Loucy (cell line): ENCODE measurements at regions not wholly inside any gene's neighbourhood (a gene's known extent, or its start where the extent isn't known, plus 50 kb on each side); places are given as distances from the start of the nearest gene placed in this dataset.

Experiments used
- EZH2phosphoT487 ChIP-seq: fragments of 200-600 bp; IDR thresholded peaks from 2 replicates; pipeline ENCODE4 v1.6.1; 2018; ENCODE audit warnings: antibody characterized with exemption, mild to moderate bottlenecking, moderate library complexity, borderline replicate concordance
- TF ChIP-seq, protein P1 (sequence below): fragments of 200-600 bp; sonication (generic); conservative IDR thresholded peaks from 2 replicates; pipeline ENCODE4 v1.5.1; 2014; ENCODE audit warnings: mild to moderate bottlenecking, antibody characterized with exemption, low read length

DNA sequence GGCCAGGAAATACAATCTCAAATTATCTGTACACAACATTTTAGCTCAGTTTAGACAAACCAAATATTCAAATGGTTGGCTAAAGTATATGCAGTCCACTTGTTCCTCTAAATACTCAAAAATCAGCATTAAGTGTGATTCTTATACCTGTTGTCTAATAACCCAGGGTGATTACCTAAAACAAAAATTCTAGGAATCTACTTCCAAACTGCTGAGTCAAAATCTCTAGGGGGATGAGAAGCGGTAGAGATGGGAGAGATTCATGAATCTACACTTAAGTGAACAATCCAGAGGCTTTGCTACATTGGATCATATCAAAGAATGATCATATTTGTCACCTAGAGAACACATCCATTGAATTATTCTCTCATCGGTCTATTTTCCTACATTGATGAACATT lies 420.9 kb upstream of the PKDCC start:
- TF ChIP-seq, protein P1, sequence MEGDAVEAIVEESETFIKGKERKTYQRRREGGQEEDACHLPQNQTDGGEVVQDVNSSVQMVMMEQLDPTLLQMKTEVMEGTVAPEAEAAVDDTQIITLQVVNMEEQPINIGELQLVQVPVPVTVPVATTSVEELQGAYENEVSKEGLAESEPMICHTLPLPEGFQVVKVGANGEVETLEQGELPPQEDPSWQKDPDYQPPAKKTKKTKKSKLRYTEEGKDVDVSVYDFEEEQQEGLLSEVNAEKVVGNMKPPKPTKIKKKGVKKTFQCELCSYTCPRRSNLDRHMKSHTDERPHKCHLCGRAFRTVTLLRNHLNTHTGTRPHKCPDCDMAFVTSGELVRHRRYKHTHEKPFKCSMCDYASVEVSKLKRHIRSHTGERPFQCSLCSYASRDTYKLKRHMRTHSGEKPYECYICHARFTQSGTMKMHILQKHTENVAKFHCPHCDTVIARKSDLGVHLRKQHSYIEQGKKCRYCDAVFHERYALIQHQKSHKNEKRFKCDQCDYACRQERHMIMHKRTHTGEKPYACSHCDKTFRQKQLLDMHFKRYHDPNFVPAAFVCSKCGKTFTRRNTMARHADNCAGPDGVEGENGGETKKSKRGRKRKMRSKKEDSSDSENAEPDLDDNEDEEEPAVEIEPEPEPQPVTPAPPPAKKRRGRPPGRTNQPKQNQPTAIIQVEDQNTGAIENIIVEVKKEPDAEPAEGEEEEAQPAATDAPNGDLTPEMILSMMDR, result no peak
- TF ChIP-seq EZH2phosphoT487, result no peak
